ENCODE measurements at regions not wholly inside any gene's neighbourhood (a gene's known extent, or its start where the extent isn't known, plus 50 kb on each side); places are given as distances from the start of the nearest gene placed in this dataset.
"Not testable (repeated sequence)": the region's sequence is repeated elsewhere in the genome, so short reads cannot be mapped to it uniquely, and the experiment has no call there.

GRCh38 chr22:26768952-26769351 lies 111.6 kb downstream of the MIAT start:
- no peak for DNase-seq

- no peak for DNase-seq
These were observed 112.3 kb downstream of the MIAT start for GRCh38 chr22:26769663-26770062.

- no peak for DNase-seq
These were observed 113.2 kb downstream of the MIAT start for GRCh38 chr22:26770624-26771023.

DNA sequence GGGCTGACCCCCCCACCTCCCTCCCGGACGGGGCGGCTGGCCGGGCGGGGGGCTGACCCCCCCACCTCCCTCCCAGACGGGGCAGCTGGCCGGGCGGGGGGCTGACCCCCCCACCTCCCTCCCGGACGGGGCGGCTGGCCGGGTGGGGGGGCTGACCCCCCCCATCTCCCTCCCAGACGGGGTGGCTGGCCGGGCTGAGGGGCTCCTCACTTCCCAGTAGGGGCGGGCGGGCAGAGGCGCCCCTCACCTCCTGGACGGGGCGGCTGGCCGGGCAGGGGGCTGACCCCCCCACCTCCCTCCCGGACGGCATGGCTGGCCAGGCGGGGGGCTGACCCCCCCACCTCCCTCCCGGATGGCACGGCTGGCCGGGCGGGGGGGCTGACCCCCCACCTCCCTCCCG lies 115.7 kb downstream of the MIAT start:
- not testable (repeated sequence) for DNase-seq

DNA sequence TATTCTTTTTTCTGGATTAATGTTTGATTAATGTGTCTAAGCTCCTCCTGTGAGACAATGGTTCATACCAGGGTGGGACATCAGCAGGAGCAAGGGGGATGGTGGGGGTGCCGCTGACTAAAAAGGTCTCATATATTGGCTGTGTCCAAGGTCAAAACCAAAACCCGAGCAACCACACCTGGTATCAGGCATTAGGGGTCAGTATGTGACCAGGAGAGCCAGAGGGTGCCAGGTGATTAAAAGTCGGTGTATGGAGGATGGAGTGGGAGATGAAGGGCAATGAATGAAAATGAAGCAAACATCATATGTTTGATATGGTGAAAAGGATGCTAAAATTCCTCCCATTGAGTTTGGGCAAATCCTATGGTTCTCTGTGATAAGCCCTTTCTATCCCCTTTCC lies 118.0 kb downstream of the MIAT start:
- DNase-seq, result no peak

DNA sequence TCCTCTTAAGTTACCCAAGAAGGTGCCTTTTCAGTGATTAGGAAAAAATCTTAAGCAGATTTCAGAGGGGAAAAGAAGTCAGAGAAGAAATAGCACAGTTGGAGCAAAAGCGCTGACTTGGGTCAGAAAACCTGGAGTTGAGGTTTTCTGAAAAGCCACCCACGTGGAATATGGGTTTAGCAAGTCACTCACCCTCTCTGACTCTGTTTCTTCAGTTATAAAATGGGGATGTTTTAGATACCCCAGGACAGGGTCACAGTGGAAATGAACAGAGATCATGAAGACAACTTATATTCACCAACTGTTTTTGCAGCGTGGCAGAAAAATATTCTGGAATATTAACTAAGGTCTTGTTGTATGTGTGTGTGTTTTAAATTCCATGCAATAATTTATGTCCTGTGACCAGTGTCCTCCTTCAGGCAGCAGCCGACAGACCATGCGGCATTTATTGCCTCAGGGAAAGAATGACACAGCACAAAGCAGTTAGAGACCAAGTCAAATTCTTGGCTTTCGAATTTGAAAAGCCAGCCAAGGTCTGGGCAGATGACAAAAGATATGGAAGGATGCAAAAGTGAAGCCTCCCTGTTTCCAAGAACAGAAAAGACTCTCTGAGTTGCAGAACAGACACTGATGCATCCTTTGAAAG lies 119.9 kb downstream of the MIAT start:
- DNase-seq, result no peak

- no peak for DNase-seq
These were observed 121.0 kb downstream of the MIAT start for GRCh38 chr22:26778372-26778771.

DNA sequence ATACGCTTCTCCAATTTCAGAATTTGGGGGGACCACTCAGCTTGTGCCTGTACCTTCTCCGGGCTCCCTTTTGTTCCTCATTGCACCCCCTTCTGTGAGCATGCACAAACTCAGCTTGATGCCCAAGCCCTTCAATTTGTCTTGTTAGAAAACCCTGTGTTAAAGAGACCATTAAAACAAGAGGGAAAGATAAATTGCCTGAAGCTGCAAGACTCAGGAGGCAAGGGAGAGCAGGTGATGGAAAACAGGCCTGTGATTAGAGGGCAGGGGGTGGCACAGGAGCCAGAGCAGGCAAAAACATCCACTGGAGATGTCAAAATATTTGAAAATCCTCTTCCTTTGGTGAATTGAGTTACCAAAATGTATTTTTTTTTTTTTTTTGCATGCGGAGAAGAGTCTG lies 121.7 kb downstream of the MIAT start:
- DNase-seq, result no peak

GRCh38 chr22:26779929-26780328 lies 122.5 kb downstream of the MIAT start:
- DNase-seq, result no peak

DNA sequence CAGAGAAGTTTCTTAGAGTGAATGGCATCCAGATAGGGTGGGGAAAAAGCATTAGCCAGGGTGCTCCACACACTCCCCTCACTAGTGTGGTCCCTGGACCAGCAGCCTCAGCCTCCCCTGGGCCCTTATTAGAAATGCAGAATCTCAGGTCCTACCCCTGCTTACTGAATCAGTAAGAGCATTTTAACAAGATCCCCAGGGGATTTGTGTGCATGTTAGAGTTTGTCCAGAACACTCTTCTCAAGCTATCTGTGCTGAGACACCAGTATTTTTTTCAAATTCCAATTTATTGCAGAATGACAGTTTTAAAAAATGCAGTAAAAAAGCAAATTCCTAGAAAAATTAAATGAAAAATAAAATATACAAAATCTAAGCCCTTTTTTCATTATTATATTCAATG lies 123.1 kb downstream of the MIAT start:
- DNase-seq, result no peak

GRCh38 chr22:26781062-26781461 lies 123.7 kb downstream of the MIAT start:
- DNase-seq, result no peak

- DNase-seq, result no peak
These were observed 124.2 kb downstream of the MIAT start for GRCh38 chr22:26781596-26781995.

DNA sequence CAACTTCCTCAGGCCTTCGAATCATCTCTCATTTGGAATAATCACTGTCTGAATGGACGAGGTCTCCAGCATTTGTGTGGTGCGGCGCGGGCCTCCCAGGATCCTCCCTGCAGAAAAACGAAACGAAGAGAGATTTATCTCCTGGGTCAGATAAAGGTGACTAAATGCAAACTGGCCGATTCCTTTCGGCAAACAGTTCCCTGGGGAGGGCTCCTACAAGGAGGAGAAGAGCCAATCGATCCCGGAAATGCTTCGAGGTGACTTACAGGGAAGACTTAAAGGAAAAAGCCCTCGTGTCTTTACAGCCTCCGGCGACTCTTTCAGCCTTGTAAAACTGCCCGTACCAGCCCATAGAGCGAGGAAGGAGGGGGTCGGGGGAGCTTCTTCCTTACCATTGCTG lies 126.5 kb downstream of the MIAT start:
- DNase-seq, result no peak

DNA sequence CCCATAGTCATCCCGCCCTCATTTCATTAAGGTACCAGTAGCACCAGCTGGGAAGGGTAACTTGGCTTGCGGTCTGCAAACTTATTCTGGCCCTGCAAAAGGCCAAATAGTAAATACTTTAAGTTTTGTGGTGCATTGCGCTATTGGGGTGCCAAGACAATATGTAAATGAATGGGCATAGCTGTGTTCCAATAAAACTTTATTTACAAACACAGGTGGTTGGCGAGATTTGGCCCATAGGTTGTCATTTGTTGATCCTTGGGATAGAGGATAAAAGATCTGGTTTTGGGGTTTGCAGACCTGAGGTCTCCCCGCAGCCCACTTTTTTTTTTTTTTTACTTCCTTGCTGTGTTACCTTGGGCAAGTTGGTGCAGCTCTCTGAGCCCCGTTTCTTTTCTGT lies 127.4 kb downstream of the MIAT start:
- DNase-seq, result no peak

DNA sequence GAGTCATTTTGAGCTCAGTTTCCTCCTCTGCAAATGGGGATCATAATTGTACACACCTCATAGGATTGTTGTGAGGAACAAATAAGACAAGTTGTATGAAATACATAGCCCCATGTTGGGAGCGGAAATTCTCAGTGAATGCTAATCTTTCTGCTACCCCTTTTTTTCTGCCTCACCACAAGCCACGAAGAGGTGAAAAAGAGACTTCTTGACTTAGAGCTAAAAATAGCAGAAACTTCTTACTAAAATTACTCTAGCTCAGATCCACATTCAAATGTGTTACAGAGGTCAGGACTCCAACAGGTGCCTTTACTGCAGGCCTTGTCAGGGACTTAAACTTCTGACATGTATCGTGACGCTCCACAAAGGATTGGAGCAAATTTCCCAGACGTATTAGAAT lies 128.5 kb downstream of the MIAT start:
- DNase-seq, result no peak

DNA sequence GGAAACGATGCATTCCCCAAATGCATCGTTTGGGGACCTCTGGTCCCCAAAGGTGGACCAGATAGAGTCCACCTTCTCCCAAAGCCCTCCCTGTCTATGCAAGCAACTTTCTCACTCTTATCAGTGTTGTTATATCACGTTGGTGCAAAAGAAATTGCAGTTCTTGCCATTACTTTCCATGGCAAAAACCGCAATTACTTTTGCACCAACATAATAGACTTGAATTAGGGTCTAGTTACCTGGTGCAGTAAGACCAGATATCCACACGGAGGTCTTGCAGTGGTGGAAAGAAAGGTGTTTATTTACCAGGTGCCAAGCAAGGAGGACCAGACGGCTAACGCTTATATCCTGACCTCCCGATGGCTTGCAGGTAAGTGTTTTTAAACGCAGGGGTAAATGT lies 129.0 kb downstream of the MIAT start:
- no peak for DNase-seq

GRCh38 chr22:26789951-26790350 lies 132.6 kb downstream of the MIAT start:
- no peak for DNase-seq

GRCh38 chr22:26792522-26792921 lies 135.1 kb downstream of the MIAT start:
- no peak for DNase-seq

DNA sequence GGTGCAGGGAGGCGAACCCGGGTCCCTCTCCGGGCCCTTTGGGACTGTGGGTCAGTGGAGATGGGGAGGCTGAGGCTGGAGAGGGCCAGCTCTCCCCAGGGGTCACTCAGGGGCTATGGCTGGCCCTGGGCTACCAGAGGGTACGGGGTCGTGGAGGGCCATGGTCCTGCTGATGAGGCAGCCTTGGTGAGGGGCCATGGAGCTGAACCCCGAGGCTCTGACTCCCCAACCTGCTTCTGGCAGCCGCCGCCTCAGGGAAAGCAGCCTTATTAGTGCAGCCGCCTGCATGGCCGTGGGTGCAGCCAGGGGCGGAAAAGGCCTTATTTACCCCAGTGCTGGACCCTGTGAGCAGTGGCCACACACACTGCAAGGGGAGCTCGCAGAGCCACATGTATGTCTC lies 139.4 kb downstream of the MIAT start:
- no peak for DNase-seq

- no peak for DNase-seq
These were observed 140.5 kb downstream of the MIAT start for GRCh38 chr22:26797910-26798309.

DNA sequence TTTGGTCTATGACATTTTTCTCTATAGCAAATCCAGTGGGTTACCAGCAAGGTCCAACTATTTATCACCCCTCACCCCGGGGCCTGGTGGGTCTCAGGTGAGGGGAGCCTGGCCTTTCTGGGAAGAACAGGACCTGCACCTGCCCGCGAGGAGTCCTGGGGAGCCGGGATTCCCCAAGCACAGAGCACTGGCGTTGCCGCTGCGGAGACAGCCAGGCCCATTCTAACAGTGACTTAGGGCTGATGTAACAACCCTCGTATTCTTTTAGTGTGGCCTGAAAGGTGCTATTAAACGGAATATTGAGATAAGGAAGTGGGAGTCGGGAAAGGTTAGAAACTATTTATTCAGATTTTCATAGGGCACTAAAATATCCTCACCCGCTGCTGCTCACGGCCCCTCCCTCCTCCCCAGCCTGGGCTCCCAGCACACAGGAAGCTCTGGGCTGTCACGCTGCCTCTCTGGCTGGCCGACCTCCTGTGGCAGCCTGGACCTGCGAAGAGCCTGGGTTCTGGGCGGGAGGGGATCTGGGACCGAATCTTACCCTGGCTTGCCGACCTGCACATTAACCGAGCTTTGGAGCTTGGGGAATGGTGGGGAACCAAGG lies 141.2 kb downstream of the MIAT start:
- DNase-seq, result no peak

- no peak for DNase-seq
These were observed 143.5 kb downstream of the MIAT start for GRCh38 chr22:26800858-26801257.

DNA sequence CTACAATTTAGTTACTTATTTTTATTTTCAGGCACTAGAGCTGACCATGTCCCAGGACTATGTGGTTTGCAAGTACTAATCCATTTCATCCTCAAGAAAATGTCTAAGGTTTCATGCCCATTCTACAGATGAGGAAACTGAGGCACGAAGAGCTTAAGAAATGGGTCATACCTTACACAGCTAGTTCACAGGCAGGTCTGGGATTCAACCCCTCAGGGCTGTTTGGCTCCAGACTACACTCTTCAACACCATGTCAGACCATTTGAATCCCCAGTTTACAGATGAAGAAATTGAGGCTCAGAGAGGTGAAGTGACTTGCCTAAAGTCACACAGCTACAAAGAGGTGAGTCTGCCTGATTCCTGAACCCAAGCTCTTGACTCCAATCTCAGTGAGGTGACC lies 144.1 kb downstream of the MIAT start:
- DNase-seq, result no peak

GRCh38 chr22:26804315-26804714 lies 146.9 kb downstream of the MIAT start:
- DNase-seq, result no peak
